Smooth muscle cell (in vitro differentiated cells): ENCODE measurements at regions not wholly inside any gene's neighbourhood (a gene's known extent, or its start where the extent isn't known, plus 50 kb on each side); places are given as distances from the start of the nearest gene placed in this dataset.

Experiments
- DNase-seq: peaks from one replicate; lab custom pipeline; 2025; ENCODE audit not compliant: unreplicated experiment; lab: John Stamatoyannopoulos, UW
- H2AFZ ChIP-seq: fragments of 200-600 bp; sonication (generic); 2 replicates; pipeline ENCODE4 v1.6.0; 2016; ENCODE audit warnings: antibody characterized with exemption, low read depth, mild to moderate bottlenecking
- H3F3A ChIP-seq: fragments of 200-600 bp; sonication (generic); 2 replicates; pipeline ENCODE4 v1.6.0; 2017; ENCODE audit warnings: antibody characterized with exemption, low read depth
- H3K27ac ChIP-seq: fragments of 200-600 bp; sonication (generic); 2 replicates; pipeline ENCODE4 v1.5.1; 2016; ENCODE audit warnings: low read depth, mild to moderate bottlenecking
- H3K27me3 ChIP-seq: fragments of 200-600 bp; sonication (generic); 2 replicates; pipeline ENCODE4 v1.6.1; 2016; ENCODE audit warnings: low read depth, mild to moderate bottlenecking
- H3K36me3 ChIP-seq: fragments of 200-600 bp; sonication (generic); 2 replicates; pipeline ENCODE4 v1.5.1; 2016; ENCODE audit warnings: low read depth
- H3K4me1 ChIP-seq: fragments of 200-600 bp; sonication (generic); 2 replicates; pipeline ENCODE4 v1.5.1; 2016; ENCODE audit warnings: low read depth
- H3K4me2 ChIP-seq: fragments of 200-600 bp; sonication (generic); 2 replicates; pipeline ENCODE4 v1.6.0; 2016; ENCODE audit warnings: mild to moderate bottlenecking
- H3K4me3 ChIP-seq: fragments of 200-600 bp; sonication (generic); 2 replicates; pipeline ENCODE4 v1.5.1; 2016; ENCODE audit warnings: mild to moderate bottlenecking
- H3K79me2 ChIP-seq: fragments of 200-600 bp; sonication (generic); 2 replicates; pipeline ENCODE4 v1.6.0; 2016; ENCODE audit warnings: low read depth, mild to moderate bottlenecking
- H3K9ac ChIP-seq: fragments of 200-600 bp; sonication (generic); 2 replicates; pipeline ENCODE4 v1.6.0; 2016; ENCODE audit warnings: low read depth
- H3K9me3 ChIP-seq: fragments of 200-600 bp; sonication (generic); replicated peaks from 2 replicates; pipeline ENCODE4 v1.5.1; 2016; ENCODE audit warnings: low read depth
- H4K20me1 ChIP-seq: fragments of 200-600 bp; sonication (generic); 2 replicates; pipeline ENCODE4 v1.6.0; 2016; ENCODE audit warnings: low read depth
- WGBS: methylation state at CpG from one replicate; pipeline ENCODE4 v1.1.7; 2016; ENCODE audit warnings: low lambda C conversion rate; 5-methylcytosine and 5-hydroxymethylcytosine counted together
- TF ChIP-seq, protein P1 (sequence below): fragments of 200-600 bp; sonication (generic); IDR thresholded peaks from 2 replicates; pipeline ENCODE4 v1.5.1; 2017; ENCODE audit warnings: borderline replicate concordance, mild to moderate bottlenecking, antibody characterized with exemption; ENCODE audit not compliant: insufficient read depth, poor library complexity, severe bottlenecking

GRCh38 chr2:129164220-129164949, 815.1 kb upstream of the RAB6C start:
- H3K36me3 ChIP-seq = no peaks in the 10 kb centered on the region
- H3K4me3 ChIP-seq = no peak overlapping the region
- H3F3A ChIP-seq = no peaks in the 10 kb centered on the region
- no peaks in the 10 kb centered on the region for H3K27me3 ChIP-seq
- no peak overlapping the region for H2AFZ ChIP-seq
- 70% methylated on average over 6 of the region's 6 CpGs for WGBS
- no peak overlapping the region for H3K4me2 ChIP-seq
- no peaks in the 10 kb centered on the region for H3K9me3 ChIP-seq
- no peaks in the 10 kb centered on the region for H4K20me1 ChIP-seq
- H3K9ac ChIP-seq = no peak overlapping the region
- TF ChIP-seq, protein P1, sequence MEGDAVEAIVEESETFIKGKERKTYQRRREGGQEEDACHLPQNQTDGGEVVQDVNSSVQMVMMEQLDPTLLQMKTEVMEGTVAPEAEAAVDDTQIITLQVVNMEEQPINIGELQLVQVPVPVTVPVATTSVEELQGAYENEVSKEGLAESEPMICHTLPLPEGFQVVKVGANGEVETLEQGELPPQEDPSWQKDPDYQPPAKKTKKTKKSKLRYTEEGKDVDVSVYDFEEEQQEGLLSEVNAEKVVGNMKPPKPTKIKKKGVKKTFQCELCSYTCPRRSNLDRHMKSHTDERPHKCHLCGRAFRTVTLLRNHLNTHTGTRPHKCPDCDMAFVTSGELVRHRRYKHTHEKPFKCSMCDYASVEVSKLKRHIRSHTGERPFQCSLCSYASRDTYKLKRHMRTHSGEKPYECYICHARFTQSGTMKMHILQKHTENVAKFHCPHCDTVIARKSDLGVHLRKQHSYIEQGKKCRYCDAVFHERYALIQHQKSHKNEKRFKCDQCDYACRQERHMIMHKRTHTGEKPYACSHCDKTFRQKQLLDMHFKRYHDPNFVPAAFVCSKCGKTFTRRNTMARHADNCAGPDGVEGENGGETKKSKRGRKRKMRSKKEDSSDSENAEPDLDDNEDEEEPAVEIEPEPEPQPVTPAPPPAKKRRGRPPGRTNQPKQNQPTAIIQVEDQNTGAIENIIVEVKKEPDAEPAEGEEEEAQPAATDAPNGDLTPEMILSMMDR = no peak
- no peak for DNase-seq
- no peak overlapping the region for H3K27ac ChIP-seq
- H3K79me2 ChIP-seq = no peaks in the 10 kb centered on the region
- no peaks in the 10 kb centered on the region for H3K4me1 ChIP-seq

DNA sequence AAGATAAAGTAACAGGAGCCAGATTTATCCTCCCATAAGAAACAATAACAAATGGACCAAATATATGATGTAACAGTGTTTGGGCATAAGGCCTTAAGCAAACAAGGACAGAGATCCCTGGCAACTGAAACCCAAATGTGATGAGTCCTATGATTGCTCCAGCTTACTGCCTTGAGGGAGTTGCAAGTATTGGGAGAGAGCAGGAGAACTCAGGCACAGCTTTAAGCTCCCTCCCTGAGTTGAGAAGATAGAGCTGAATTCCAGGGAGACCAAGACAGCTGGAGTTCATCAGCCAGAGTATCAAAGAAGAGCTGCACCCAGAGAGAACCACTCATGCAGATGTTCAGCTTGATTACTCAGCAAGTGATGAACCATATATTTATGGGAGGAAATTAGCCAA, 814.5 kb upstream of the RAB6C start:
- Histone ChIP-seq H2AFZ (no peak overlapping the region), H3K4me3 (no peak overlapping the region), H3K9ac (no peak overlapping the region), H3K79me2 (no peaks in the 10 kb centered on the region), H3K4me1 (no peaks in the 10 kb centered on the region), H3K27me3 (no peaks in the 10 kb centered on the region), H3K9me3 (no peaks in the 10 kb centered on the region), H3K4me2 (no peak overlapping the region), H4K20me1 (no peaks in the 10 kb centered on the region), H3K36me3 (no peaks in the 10 kb centered on the region), H3K27ac (no peak overlapping the region), H3F3A (no peaks in the 10 kb centered on the region)
- no peak for DNase-seq
- TF ChIP-seq, protein P1 = no peak

DNA sequence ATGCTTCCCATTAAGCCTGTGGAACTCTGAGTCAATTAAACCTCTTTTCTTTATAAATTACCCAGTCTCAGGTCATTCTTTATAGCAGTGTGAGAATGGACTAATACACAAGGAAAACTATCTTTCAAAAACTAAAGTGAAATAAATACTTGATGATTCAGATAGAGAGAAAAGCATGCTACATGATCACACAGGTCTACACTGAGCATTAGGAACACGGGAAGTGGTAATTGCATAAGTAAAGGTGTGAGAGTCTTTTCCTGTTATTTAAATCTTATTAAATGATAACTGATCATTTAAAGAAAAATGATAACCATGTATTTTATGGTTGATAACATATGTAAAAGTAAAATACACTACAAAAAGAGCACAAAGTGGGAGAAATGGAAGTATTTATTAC, 812.0 kb upstream of the RAB6C start:
- Histone ChIP-seq H3K4me3 (no peak overlapping the region), H4K20me1 (no peaks in the 10 kb centered on the region), H3F3A (no peaks in the 10 kb centered on the region), H3K4me2 (no peak overlapping the region), H3K9ac (no peak overlapping the region), H3K27me3 (no peaks in the 10 kb centered on the region), H3K27ac (no peak overlapping the region), H3K36me3 (no peaks in the 10 kb centered on the region), H2AFZ (no peak overlapping the region), H3K4me1 (no peaks in the 10 kb centered on the region), H3K79me2 (no peaks in the 10 kb centered on the region), H3K9me3 (no peaks in the 10 kb centered on the region)
- no peak for DNase-seq
- TF ChIP-seq, protein P1 = no peak
- 87% methylated on average over 1 of the region's 1 CpG for WGBS

GRCh38 chr2:129170570-129170969, 808.9 kb upstream of the RAB6C start:
- DNase-seq = no peak
- H3K79me2 ChIP-seq = no peaks in the 10 kb centered on the region
- no peak overlapping the region for H3K27ac ChIP-seq
- no peaks in the 10 kb centered on the region for H3K4me1 ChIP-seq
- H3K4me2 ChIP-seq = no peak overlapping the region
- no peak overlapping the region for H3K9ac ChIP-seq
- 100% methylated on average over 2 of the region's 2 CpGs for WGBS
- H3K27me3 ChIP-seq = no peaks in the 10 kb centered on the region
- H2AFZ ChIP-seq = no peak overlapping the region
- TF ChIP-seq, protein P1 = no peak
- H3K36me3 ChIP-seq = no peaks in the 10 kb centered on the region
- no peaks in the 10 kb centered on the region for H3F3A ChIP-seq
- H3K4me3 ChIP-seq = no peak overlapping the region
- no peaks in the 10 kb centered on the region for H3K9me3 ChIP-seq
- no peaks in the 10 kb centered on the region for H4K20me1 ChIP-seq
